HL-60 (cell line): ENCODE measurements at regions not wholly inside any gene's neighbourhood (a gene's known extent, or its start where the extent isn't known, plus 50 kb on each side); places are given as distances from the start of the nearest gene placed in this dataset.

Experiments
- GABPA ChIP-seq: IDR thresholded peaks from 2 replicates; pipeline ENCODE4 v1.6.1; 2012; ENCODE audit warnings: low read depth
- POLR2AphosphoS5 ChIP-seq: IDR thresholded peaks from 2 replicates; pipeline ENCODE4 v1.6.1; 2012; ENCODE audit warnings: low read depth
- SPI1 ChIP-seq: IDR thresholded peaks from 2 replicates; pipeline ENCODE4 v1.6.1; 2012; ENCODE audit warnings: low read depth, mild to moderate bottlenecking, borderline replicate concordance
- TF ChIP-seq, protein P1 (sequence below): IDR thresholded peaks from one replicate; pipeline ENCODE4 v1.5.1; 2011; ENCODE audit warnings: low read length, control low read depth, inconsistent platforms; ENCODE audit not compliant: insufficient read depth
- TF ChIP-seq, protein P2 (sequence below): IDR thresholded peaks from 2 replicates; pipeline ENCODE4 v1.6.1; 2012; ENCODE audit warnings: low read depth; ENCODE audit not compliant: insufficient replicate concordance

DNA sequence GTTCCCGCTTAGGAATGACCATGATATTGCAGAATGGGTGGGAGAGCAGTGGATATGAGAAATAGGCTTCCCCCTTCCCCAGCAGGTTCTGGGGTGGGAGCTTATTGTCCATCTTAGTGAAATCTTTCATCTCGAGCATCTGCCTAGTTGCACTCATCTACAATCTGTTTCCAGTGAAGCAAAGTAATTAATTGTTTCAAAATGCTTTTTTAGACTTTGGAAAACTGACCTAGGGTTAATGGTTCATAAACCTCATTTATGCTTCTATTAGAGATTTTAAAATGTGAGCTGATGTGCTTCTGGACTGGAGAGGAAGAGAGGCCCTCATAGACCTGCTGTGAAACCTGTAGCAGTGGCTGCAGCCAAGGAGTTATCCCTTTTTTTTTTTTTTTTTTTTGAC is 247.7 kb upstream of the XYLT1 start:
- no peak for TF ChIP-seq POLR2AphosphoS5
- TF ChIP-seq, protein P1, sequence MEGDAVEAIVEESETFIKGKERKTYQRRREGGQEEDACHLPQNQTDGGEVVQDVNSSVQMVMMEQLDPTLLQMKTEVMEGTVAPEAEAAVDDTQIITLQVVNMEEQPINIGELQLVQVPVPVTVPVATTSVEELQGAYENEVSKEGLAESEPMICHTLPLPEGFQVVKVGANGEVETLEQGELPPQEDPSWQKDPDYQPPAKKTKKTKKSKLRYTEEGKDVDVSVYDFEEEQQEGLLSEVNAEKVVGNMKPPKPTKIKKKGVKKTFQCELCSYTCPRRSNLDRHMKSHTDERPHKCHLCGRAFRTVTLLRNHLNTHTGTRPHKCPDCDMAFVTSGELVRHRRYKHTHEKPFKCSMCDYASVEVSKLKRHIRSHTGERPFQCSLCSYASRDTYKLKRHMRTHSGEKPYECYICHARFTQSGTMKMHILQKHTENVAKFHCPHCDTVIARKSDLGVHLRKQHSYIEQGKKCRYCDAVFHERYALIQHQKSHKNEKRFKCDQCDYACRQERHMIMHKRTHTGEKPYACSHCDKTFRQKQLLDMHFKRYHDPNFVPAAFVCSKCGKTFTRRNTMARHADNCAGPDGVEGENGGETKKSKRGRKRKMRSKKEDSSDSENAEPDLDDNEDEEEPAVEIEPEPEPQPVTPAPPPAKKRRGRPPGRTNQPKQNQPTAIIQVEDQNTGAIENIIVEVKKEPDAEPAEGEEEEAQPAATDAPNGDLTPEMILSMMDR, result no peak
- TF ChIP-seq, protein P2, sequence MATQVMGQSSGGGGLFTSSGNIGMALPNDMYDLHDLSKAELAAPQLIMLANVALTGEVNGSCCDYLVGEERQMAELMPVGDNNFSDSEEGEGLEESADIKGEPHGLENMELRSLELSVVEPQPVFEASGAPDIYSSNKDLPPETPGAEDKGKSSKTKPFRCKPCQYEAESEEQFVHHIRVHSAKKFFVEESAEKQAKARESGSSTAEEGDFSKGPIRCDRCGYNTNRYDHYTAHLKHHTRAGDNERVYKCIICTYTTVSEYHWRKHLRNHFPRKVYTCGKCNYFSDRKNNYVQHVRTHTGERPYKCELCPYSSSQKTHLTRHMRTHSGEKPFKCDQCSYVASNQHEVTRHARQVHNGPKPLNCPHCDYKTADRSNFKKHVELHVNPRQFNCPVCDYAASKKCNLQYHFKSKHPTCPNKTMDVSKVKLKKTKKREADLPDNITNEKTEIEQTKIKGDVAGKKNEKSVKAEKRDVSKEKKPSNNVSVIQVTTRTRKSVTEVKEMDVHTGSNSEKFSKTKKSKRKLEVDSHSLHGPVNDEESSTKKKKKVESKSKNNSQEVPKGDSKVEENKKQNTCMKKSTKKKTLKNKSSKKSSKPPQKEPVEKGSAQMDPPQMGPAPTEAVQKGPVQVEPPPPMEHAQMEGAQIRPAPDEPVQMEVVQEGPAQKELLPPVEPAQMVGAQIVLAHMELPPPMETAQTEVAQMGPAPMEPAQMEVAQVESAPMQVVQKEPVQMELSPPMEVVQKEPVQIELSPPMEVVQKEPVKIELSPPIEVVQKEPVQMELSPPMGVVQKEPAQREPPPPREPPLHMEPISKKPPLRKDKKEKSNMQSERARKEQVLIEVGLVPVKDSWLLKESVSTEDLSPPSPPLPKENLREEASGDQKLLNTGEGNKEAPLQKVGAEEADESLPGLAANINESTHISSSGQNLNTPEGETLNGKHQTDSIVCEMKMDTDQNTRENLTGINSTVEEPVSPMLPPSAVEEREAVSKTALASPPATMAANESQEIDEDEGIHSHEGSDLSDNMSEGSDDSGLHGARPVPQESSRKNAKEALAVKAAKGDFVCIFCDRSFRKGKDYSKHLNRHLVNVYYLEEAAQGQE, result no peak
- no peak for TF ChIP-seq GABPA
- no peak for TF ChIP-seq SPI1
